Prostate gland (tissue), 2 donors: ENCODE measurements at regions not wholly inside any gene's neighbourhood (a gene's known extent, or its start where the extent isn't known, plus 50 kb on each side); places are given as distances from the start of the nearest gene placed in this dataset.

Experiments
- CTCF ChIP-seq, 4 experiments: fragments of 200-600 bp in 2 of 4; fragments of 450-650 bp in 2 of 4; sonication (generic) in 2 of 4; IDR thresholded peaks; 1 replicate in 3 of 4; 2 replicates in 1 of 4; pipeline ENCODE4 v1.5.1; 2016 to 2019; ENCODE audit warnings: antibody characterized with exemption in 4 of 4, mild to moderate bottlenecking in 2 of 4, moderate library complexity in 2 of 4
- POLR2A ChIP-seq: fragments of 450-650 bp; IDR thresholded peaks from one replicate; pipeline ENCODE4 v1.6.1; 2016; ENCODE audit warnings: antibody characterized with exemption, mild to moderate bottlenecking
- POLR2AphosphoS5 ChIP-seq: sonication (generic); formaldehyde crosslinking; IDR thresholded peaks from one replicate; pipeline ENCODE4 v1.6.1; 2017; ENCODE audit warnings: antibody characterized with exemption

- no peak for TF ChIP-seq POLR2A
- no peak for TF ChIP-seq CTCF (IDR thresholded peaks at IDR 0.05)
- no peak for TF ChIP-seq POLR2AphosphoS5
These were observed 518.0 kb downstream of the RFPL4B start for GRCh38 chr6:112865131-112865530.
